KMS-11 (cell line): ENCODE measurements at regions not wholly inside any gene's neighbourhood (a gene's known extent, or its start where the extent isn't known, plus 50 kb on each side); places are given as distances from the start of the nearest gene placed in this dataset.

ENCODE experiments used
- H2AFZ ChIP-seq: fragments of 200-600 bp; sonication (generic); 2 replicates; pipeline ENCODE4 v1.6.1; 2016; ENCODE audit warnings: antibody characterized with exemption, mixed run types, low read depth
- H3K27ac ChIP-seq: fragments of 200-600 bp; sonication (generic); 2 replicates; pipeline ENCODE4 v1.6.1; 2016; ENCODE audit warnings: mild to moderate bottlenecking, mixed run types
- H3K27me3 ChIP-seq: fragments of 200-600 bp; sonication (generic); 2 replicates; pipeline ENCODE4 v1.6.1; 2017; ENCODE audit warnings: mild to moderate bottlenecking, low read depth, mixed run types, moderate library complexity; ENCODE audit not compliant: insufficient read depth
- H3K36me3 ChIP-seq: fragments of 200-600 bp; sonication (generic); 2 replicates; pipeline ENCODE4 v1.6.1; 2017; ENCODE audit warnings: mild to moderate bottlenecking, mixed run types; ENCODE audit not compliant: insufficient read depth
- H3K4me1 ChIP-seq: fragments of 200-600 bp; sonication (generic); 2 replicates; pipeline ENCODE4 v1.6.1; 2016; ENCODE audit warnings: mild to moderate bottlenecking, low read depth, mixed run types; ENCODE audit not compliant: poor library complexity, severe bottlenecking
- H3K4me2 ChIP-seq: fragments of 200-600 bp; sonication (generic); 2 replicates; pipeline ENCODE4 v1.7.0; 2016; ENCODE audit warnings: mild to moderate bottlenecking, mixed run types
- H3K4me3 ChIP-seq: fragments of 200-600 bp; sonication (generic); IDR thresholded peaks from 2 replicates; pipeline ENCODE4 v1.6.1; 2017; ENCODE audit warnings: low read depth, low read length, mixed read lengths; ENCODE audit not compliant: insufficient read depth
- H3K79me2 ChIP-seq: fragments of 200-600 bp; sonication (generic); 2 replicates; pipeline ENCODE4 v1.6.1; 2016; ENCODE audit warnings: low read depth, mixed run types; ENCODE audit not compliant: insufficient read depth
- H3K9ac ChIP-seq: fragments of 200-600 bp; sonication (generic); 2 replicates; pipeline ENCODE4 v1.6.1; 2016; ENCODE audit warnings: mild to moderate bottlenecking, mixed run types
- H4K20me1 ChIP-seq: fragments of 200-600 bp; sonication (generic); 2 replicates; pipeline ENCODE4 v1.6.1; 2016; ENCODE audit warnings: mild to moderate bottlenecking, mixed run types; ENCODE audit not compliant: insufficient read depth
- TF ChIP-seq, protein P1 (sequence below): fragments of 200-600 bp; sonication (generic); conservative IDR thresholded peaks from 2 replicates; pipeline ENCODE4 v1.6.1; 2017; ENCODE audit warnings: low read depth, mild to moderate bottlenecking, antibody characterized with exemption, low read length, moderate library complexity, mixed read lengths

DNA sequence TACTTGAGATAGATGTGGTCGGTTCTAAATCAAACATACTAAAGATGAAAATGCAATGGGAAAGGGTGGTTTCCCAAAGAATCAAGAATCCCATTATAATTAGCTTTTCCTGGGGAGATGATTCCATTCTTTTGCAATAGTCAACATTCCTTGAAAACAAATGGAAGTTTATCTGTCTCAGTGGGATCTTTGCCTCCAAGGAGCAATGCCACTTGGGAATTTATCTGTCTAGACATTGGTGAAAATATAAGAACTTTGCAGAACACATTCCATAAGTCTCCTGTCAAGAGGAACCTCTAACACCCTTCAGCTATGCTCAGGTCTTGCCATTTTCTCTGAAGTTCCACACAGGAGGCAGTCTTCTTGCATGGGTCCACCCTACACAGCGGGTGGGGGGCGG lies 152.5 kb downstream of the KCTD12 start:
- no peak overlapping the region for H2AFZ ChIP-seq

DNA sequence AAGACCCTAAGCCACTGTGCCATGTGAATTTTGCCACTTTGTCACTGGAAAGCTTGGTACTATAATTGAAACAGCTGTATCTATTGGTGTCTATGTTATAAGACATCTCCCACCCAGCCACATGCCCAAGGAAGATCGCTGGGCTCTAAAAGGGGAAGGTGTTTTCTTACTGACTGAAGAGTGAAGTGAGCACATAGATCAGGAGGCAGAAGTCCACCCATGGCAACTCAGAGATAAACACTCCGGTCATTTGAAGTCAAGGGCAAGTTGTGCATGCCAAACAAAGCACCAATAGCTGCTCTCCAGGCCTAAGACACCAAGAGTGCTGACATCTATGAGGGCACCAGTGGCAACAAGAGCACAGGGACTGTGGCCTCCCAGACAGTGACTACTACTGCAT lies 153.8 kb downstream of the KCTD12 start:
- Histone ChIP-seq H3K9ac (no peak overlapping the region), H3K36me3 (no peaks in the 10 kb centered on the region), H3K4me1 (no peaks in the 10 kb centered on the region), H3K79me2 (no peaks in the 10 kb centered on the region), H4K20me1 (no peaks in the 10 kb centered on the region), H3K27ac (no peak overlapping the region), H2AFZ (no peak overlapping the region), H3K4me2 (no peak overlapping the region), H3K4me3 (no peak overlapping the region), H3K27me3 (no peaks in the 10 kb centered on the region)
- TF ChIP-seq, protein P1, sequence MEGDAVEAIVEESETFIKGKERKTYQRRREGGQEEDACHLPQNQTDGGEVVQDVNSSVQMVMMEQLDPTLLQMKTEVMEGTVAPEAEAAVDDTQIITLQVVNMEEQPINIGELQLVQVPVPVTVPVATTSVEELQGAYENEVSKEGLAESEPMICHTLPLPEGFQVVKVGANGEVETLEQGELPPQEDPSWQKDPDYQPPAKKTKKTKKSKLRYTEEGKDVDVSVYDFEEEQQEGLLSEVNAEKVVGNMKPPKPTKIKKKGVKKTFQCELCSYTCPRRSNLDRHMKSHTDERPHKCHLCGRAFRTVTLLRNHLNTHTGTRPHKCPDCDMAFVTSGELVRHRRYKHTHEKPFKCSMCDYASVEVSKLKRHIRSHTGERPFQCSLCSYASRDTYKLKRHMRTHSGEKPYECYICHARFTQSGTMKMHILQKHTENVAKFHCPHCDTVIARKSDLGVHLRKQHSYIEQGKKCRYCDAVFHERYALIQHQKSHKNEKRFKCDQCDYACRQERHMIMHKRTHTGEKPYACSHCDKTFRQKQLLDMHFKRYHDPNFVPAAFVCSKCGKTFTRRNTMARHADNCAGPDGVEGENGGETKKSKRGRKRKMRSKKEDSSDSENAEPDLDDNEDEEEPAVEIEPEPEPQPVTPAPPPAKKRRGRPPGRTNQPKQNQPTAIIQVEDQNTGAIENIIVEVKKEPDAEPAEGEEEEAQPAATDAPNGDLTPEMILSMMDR: no peak

More for the DNA sequence above, 152.5 kb downstream of the KCTD12 start:
- TF ChIP-seq, protein P1: no peak
- no peaks in the 10 kb centered on the region for H3K36me3 ChIP-seq
- no peak overlapping the region for H3K4me2 ChIP-seq
- no peak overlapping the region for H3K9ac ChIP-seq
- H3K4me3 ChIP-seq: no peak overlapping the region
- H3K27ac ChIP-seq: no peak overlapping the region
- no peaks in the 10 kb centered on the region for H4K20me1 ChIP-seq
- no peaks in the 10 kb centered on the region for H3K4me1 ChIP-seq
- H3K79me2 ChIP-seq: no peaks in the 10 kb centered on the region
- no peaks in the 10 kb centered on the region for H3K27me3 ChIP-seq

DNA sequence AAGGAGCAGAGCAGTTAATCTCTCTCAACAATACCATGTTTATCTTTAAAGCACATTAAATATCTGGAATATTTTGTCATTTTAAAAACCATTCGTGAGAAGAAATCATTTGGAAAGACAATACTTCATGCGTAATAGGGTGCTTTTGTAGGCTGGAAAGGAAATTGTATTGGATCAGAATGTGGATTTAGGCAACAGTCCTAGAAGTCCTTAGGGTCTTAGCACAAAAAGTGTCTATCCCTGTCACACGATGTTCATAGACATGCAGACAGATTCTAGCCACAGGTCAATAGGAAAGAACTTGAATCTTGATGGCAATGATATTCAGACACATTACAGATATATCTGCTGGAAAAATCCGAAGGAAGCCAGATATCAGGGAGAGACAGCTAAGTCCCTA lies 156.0 kb downstream of the KCTD12 start:
- Histone ChIP-seq H3K79me2 (no peaks in the 10 kb centered on the region), H3K4me2 (no peak overlapping the region), H3K27ac (no peak overlapping the region), H3K4me3 (no peak overlapping the region), H3K4me1 (no peaks in the 10 kb centered on the region), H3K9ac (no peak overlapping the region), H2AFZ (no peak overlapping the region), H3K36me3 (no peaks in the 10 kb centered on the region), H4K20me1 (no peaks in the 10 kb centered on the region), H3K27me3 (no peaks in the 10 kb centered on the region)
- TF ChIP-seq, protein P1: no peak

DNA sequence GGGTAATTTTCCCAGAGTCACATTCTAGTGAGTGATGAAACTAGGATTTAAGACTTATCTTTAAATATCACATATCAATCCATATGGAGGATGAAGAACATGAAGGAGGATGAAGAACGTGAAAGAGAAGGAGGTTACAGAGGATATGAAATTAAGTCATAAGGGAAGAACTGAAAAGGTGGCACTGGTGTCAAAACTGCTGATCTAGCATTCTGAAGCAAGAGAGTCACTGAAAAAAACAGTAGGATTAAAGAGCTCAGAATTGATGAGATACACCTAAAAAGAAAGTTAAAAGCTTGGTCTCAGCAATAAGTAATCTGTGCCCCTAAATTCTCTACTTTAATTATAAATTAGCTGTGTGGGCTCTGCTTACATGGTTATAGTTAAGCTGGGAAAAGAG lies 156.5 kb downstream of the KCTD12 start:
- Histone ChIP-seq H3K27me3 (no peaks in the 10 kb centered on the region), H3K36me3 (no peaks in the 10 kb centered on the region), H3K4me2 (no peak overlapping the region), H3K4me1 (no peaks in the 10 kb centered on the region), H3K27ac (no peak overlapping the region), H4K20me1 (no peaks in the 10 kb centered on the region), H3K9ac (no peak overlapping the region), H3K4me3 (no peak overlapping the region), H3K79me2 (no peaks in the 10 kb centered on the region), H2AFZ (no peak overlapping the region)
- TF ChIP-seq, protein P1: no peak

DNA sequence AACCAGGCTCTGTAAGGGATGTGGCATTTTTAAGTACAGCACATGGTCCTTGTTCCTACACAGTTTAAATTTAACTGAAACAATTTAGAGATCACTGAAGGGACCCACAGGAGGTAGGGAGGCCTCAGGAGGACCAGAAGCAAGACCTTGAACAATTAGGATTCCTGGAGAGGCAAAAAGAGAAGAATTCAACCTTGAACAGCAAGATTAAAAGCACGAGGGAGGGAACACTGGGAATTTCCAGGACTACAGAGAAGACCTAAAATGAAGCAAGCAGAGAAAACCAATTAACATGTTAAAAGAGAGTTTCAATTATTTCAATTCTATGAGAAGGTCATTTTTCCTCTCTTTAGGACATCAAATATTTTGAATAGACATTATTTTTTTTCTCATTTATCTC lies 160.3 kb downstream of the KCTD12 start:
- Histone ChIP-seq H2AFZ (no peak overlapping the region), H3K4me1 (no peaks in the 10 kb centered on the region), H3K9ac (no peak overlapping the region), H3K4me2 (no peak overlapping the region), H3K36me3 (no peaks in the 10 kb centered on the region), H3K79me2 (no peaks in the 10 kb centered on the region), H3K4me3 (no peak overlapping the region), H3K27ac (no peak overlapping the region), H4K20me1 (no peaks in the 10 kb centered on the region), H3K27me3 (no peaks in the 10 kb centered on the region)
- TF ChIP-seq, protein P1: no peak
